GM19328 (cell line): ENCODE measurements at regions not wholly inside any gene's neighbourhood (a gene's known extent, or its start where the extent isn't known, plus 50 kb on each side); places are given as distances from the start of the nearest gene placed in this dataset.
"Not testable (repeated sequence)": the region's sequence is repeated elsewhere in the genome, so short reads cannot be mapped to it uniquely, and the experiment has no call there.

Source experiments
- ATAC-seq: cut with Tn5 transposase; IDR thresholded peaks from one replicate; pipeline ENCODE4 v1.9.1; 2021; ENCODE audit warnings: mild to moderate bottlenecking, moderate library complexity; ENCODE audit not compliant: unreplicated experiment

DNA sequence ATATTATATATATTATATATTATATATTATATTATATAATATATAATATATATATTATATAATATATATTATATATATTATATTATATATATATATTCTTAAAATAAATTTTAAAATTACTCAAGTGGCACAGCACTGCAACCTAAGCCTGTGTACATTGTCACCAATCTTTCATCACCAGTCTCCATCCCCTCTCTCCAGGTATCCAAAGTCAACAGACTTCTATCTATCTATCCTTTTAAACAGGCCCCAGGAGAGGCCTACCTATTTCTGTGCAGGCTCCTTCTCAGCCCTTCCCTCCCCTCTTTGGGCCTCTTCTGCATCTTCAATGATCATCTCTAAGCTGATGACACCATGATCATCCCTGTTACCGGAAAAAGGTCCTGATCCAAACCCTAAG, 111.7 kb downstream of the RHOU start:
- ATAC-seq: no peak

DNA sequence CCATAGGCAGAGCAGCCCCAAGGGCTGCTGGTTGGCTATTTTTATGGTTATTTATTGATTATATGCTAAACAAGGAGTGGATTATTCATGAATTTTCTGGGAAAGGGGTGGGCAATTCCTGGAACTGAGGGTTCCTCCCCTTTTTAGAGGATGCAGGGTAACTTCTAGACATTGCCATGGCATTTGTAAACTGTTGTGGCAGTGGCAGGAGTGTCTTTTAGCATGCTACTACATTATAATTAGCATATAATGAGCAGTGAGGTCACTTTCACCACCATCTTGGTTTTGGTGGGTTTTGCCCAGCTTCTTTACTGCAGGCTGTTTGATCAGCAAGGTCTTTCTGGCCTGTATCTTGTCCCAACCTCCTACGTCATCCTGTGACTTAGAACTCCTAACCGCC, 112.2 kb downstream of the RHOU start:
- not testable (repeated sequence) for ATAC-seq

DNA sequence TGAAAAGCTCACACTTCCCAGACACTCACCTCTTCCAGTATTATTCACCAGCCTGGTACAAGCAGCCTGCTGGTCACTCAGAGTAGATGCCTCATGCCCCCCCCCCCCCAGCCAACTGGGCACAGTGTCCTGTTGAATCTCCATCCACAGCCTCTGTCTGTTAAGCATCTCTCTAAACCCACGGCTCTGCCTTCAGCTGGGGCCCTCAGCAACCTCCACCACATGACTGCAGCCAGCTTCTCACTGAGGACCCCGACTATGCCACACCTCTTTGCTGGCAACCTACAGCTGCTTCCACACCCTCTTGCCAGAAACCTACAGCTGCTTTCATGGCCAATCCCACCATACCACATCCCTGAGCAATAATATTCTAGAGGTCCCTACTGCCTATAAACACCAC, 113.1 kb downstream of the RHOU start:
- ATAC-seq: no peak

DNA sequence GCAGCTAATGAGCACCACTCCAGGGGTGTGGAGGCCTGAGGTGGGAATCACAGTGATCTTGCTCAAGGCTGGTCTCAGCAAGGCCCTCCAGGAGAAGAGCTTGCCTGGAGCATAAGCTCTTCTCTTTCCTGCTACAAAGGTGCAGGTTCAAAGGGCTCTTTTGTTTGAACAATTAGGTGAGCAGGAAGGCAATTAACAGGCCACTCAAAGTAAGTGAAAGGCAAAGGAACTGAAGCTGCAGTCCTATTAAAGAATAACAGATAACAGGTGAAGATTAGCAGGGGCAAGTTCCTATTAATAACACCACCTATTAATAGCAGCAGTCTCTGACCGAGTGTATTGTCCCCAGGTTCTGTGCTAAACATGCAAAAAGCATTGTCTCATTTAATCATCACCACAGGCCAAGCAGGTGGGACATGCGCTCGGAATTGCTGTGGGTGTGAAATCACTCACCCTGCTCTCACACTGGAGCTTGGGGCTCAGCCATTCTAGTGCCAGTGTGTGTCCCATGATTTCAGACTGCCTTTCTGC, 113.8 kb downstream of the RHOU start:
- no peak for ATAC-seq

DNA sequence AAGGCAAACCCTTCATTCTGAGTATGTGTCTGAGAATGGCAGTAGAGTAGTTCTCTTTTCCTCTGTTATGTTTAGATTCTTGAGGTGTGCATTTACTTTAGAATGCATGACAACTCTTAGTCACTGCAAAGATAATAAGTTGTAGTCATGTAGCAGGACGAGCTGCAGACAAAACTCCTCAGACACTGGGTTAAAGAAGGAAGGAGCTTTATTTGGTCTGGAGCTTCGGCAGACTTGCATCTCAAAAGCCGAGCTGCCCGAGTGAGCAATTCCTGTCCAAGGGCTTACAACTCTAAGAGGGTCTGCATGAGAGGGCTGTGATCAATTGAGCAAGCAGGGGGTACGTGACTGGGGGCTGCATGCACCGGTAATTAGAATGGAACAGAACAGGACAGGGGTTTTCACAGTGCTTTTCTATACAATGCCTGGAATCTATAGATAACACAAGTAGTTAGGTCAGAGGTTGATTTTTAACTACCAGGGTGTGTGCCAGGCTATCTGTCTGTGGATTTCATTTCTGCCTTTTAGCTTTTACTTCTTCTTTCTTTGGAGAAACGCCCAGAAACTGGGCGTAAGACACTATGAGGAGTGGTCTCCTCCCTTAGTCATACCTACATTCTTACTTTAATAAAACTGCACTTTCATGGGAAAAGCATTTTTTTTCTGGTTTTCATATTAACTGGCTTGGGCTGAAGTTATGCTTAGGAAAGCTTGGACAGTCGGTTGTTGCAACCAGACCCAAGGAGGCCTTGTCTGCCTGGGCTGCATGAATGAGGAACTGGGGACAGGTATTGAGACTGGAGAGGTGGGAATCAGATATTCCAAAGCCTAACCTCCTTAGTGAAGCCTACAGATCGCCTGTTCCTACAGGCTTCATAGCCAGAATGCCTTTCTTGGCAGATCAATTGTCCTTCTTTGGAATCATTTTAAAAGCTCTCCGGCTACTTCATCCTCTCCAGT, 115.1 kb downstream of the RHOU start:
- no peak for ATAC-seq

DNA sequence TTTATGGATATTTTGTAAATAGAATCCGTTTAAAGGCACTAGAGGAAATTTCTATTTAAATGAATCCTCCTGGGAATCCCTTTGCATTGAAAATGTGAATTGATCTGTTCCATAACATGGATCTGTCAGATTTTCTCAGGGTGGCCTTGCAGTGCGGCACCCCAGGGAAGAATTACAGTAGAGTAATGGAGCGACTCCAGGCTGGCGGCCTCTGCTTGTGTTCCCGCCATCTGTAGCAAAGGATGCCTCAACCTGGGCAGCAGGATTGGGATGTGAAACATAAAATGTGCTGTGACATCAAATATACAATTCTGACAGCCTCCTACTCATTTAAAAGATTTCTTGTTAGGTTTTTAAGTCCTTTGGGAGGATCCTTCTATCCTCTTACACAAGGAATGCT, 115.9 kb downstream of the RHOU start:
- ATAC-seq: no peak

DNA sequence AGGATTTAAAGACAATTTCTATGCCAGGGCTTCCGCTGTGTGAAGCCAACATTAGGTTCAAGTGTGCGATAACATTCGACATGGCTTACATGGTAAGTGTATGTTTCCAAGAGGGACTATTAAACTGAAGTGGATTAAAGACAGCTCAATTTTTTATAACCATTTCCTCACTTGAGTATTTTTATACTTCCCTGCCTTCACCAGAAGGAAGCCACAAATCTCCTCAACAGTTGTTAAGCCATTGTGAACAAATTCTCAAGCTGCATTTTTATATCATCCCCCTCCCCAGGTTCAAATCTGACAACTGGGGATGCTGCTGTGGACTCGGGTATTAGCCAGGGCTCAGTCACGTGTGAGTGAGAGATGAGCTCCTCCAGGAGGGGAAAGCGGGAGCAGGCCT, 116.3 kb downstream of the RHOU start:
- ATAC-seq: no peak

DNA sequence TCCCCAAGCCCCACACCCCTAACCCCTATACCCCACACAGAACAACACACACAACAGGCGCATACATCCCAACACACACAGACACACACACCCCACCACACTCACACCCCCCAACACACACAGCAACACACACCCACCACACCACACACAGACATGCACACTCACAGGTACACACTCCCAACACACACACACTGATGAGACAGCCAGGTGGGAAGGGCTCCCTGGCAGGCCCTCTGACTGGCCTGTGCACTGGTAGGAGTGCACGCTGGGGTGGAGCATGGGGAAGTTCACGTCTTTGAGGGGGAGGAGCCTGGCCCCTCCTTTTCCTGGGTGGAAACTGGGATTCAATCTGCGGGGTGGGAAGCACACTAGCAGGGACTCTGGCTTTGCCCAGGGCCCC, 116.7 kb downstream of the RHOU start:
- no peak for ATAC-seq

DNA sequence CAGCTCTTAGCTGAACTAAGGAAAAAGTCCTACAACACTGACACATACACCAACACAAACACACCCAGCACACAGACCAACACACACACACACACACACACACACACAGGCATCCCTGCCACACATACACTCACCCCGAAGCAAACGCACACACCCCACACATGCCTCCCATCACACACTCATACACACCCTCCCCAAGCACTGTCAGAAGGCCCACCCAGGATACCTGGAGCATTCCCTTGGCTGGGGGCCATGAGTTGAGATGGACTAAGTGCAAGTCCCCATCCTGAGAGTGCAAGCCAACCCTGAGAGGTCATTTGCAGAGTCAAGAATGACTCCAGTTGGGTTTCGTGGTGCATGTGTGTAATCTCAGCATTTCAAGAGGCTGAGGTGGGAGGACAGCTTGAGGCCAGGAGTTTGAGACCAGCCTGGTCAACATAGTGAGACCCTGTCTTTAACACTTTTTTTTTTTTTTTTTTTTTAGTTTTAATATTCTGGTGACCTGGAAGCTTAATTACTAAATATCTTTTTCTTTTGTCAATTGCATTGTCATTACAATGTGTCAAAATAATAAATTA, 117.3 kb downstream of the RHOU start:
- ATAC-seq: no peak

DNA sequence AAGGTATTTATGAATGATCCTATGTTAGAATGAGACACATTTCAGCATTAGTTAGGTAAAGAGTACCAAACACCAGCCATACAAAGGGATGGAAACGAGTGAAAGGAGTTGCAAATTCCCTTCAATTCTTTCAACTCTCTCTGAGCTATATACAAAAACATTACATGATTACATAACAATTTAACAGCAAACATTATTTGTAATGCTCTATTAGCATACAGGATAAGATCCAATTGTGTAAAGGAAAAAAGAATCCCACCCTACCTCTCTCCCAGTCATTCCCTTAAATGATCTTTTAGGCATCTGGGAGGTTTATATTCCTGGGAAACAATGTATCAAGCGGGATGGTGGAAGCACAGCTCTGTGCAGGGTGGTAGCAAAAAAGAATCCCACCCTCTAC, 117.9 kb downstream of the RHOU start:
- ATAC-seq: no peak

DNA sequence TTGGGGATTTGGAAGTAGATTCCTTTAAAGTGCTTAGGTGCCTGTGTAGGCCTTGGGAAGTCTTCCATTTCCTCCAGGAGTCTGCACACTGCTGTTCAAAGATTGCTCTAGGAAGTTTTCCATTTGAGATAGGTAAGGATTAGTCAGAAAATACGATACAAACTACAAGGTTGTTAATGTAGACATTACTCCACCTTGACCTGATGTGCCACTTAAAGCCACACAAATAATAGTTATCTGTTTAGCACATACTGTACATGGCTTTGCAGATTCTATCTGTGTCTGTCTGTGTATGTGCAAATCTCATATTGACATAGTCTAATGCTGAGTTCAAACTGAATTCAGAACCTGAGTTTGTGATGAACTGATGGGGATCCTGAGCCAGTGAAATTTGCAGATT, 118.4 kb downstream of the RHOU start:
- no peak for ATAC-seq

DNA sequence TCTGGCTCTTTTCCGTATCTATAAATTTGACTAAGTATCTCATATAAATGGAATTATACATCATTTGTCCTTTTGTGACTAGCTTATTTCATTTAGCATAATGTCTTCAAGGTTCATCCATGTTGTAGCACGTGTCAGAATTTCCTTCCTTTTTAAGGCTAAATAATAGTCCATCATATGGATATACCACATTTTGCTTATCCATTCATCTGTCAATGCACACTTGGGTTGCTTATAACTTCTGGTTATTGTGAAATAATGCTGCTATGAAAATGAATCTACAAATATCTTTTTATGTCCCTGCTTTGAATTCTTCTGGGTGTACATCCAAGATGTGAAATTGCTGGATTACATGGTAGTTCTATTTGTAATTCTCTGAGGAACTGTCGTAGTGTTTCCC, 119.6 kb downstream of the RHOU start:
- no peak for ATAC-seq

DNA sequence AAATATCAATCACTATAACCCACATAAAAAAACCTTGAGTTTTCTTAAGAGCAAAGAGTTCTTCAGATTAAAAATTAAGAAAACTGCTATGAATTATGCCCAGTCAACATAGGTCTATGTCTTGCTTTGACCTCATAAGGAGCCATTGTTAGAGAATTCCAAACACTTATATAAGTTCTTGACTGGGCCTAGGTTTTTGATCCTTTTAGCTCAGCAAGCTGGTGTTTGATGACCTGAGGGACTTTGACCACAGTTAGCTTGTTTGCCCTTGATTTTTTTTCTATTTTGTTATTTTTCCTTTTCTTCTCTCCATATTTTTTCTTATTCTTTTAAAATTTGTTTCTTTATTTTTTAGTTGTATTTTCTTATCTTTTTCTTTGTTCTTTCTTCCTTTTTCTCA, 122.3 kb downstream of the RHOU start:
- no peak for ATAC-seq

DNA sequence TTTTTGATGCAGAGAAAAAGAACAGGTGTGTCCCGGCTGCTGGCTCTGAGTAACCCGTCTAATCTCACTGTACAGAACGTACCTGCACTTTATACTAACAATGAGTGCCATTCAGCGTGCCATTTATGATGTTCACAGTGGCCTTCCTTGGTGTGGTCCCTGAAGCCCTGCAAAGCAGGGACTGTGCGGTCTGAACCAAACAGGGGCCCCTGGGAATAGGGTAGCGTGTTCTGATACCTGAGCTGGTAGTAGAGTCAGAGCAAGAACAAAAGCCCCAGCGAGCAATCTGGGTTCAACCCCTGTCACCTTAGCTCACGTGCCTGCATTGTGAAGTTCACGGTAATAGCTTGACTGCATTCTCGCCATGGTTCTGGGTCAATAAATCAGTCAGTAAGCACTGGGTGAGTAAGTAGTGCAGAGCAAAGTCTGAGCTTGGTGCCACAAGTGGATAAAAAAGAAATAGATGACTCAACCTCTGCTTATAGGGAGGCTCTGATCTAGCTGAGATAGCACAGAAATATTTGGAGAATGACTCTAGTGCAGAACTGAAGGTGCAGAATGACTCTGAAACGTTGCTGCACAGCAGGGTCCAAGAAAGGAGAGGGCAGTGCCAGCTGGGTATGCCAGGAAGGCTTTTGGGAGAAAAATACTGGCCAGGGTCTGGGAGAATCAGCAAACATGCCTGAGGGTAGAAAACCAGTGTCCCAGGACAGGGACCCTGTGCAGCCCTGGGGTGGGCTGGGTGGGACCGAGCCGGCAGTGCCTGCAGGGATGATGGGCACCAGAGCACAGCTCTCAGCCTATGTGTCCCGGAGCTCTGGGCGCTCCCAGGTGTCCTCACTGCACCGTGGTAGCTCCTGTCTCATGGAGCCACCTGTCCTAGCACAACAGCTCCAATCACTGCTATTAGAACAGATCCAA, 125.9 kb downstream of the RHOU start:
- ATAC-seq: no peak

DNA sequence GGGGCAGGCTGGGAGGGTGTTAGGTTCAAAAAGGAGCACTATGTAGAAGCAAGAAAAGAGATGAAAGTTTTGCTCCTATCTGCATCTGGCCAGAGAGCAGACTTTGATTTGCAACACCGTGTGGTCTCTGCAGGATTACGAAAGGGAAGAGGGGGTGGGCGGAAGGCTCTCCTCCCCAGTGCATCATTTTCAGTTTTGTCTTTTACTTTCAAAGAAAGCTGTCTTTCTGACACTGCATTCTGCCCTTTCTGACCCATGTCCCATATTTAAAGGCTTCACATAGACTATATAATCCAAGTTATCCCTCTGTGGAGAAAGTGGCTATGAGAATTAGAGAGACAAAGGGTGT, 126.5 kb downstream of the RHOU start:
- no peak for ATAC-seq

DNA sequence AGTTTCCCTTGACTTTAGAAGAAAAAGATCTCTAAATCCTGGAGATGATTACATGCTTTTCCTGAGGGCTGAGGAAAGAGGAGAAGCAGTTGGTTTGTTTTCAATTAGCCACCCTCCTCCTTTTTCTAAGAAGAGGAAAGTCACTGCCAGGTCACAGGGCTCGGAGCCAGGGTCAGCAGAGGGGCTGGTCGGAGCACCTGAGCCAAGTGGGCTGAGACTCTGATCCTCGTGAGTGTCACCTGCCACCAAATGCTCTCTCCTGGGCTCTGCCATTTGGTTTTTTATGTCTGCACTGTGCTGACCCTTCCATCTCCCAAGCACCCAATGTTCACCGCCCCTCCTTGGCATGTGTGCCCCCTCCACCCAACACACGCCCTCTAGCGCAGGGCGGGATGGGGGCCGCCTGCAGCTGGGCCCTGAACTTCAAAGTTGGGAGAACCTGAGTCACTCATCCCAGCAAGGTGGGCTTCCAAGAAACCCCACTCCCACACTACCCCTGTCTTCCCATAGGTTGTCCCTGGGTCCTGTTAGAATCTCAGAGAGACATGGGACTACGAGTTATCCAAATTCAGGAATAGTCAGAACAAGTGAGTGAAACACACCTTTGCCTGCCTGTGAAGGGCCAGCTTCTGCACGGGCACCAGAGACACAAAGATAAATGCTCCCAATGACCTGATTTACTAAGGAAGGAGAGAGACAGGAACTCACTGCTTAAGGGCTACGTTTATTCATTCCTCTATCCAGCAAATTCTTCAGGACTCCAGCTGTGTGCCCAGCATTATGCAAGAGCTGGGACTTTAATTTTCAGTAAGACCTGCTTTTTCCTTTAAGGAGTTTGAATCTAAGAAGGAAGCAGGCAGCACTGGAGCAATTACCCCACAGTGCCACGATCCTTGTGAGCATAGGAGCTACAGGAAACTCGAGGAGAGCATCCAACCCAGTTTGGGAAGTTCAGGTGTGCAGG, 127.5 kb downstream of the RHOU start:
- no peak for ATAC-seq

DNA sequence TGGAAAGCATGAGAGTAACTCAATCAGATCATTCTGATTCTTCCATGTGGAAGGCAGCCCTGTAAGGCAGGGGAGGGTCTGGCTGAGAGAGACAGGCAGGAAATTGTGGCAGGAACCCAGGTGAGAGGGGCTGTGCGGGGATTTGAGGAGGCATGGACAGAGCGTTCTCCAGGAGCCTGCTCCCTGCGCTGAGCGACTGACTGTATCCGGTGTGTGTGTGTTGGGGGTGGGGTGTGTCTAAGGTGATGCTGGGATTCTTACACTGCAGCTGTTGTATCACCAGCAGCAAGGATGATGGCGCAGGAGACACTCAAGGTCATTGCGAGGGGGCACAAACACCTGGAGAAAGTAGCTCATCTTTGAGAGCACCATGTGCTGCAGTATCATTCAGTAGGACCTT, 128.5 kb downstream of the RHOU start:
- no peak for ATAC-seq

DNA sequence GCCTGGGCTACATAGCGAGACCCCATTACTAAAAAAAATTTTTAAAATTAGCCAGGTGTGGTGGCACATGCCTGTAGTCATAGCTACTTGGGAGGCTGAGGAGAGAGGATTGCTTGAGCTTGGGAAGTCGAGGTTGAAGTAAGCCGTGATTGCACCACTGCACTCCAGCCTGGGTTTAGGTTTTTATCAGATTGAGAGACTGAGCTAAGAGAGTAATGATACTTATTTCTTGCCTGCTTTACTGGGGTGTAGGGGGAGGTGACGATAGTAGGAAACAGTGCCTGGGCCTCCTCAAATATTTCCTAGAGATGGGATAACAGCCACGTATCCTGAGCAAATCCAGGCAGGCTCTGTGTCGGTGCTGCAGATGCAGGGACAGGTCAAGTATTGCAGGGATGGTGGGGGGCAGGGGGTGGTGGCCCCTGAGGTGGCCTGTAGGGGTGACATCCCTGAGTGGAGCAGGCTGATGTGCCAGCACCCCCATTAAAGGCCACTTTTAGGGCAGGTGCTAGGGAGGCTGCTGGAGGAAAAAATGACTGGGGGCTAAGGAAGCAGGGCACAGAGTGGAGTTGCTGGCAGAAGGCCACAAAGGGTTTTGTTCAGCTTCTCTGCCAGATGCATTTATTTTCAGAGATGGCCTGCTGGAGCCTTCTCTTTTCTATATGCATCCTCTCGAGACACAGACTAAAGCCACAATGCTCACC, 130.5 kb downstream of the RHOU start:
- ATAC-seq: no peak

DNA sequence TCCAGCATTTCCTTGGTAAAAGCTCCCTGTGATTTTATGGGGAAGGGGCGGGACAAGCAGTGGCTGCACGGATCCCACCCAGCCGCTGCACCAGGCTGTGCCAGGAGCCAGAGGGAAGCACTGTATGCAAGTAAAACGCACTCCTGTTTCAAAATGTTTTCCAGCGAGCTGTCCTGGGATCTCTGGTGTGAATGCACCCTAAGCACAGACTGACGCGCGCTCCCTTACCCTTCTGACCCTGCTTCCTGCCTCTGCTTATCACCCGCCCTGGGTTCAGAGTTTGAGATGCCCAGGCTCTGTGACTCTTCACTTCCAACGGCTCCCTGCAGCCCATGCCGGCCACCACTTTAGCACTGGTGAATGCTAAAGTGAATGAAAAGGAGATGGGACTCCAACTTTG, 131.2 kb downstream of the RHOU start:
- ATAC-seq: no peak
